ENCODE measurements at regions not wholly inside any gene's neighbourhood (a gene's known extent, or its start where the extent isn't known, plus 50 kb on each side); places are given as distances from the start of the nearest gene placed in this dataset.
A peak's percentile ranks its signal among the peaks of the same experiment; 100 is the strongest.
"Not testable (repeated sequence)": the region's sequence is repeated elsewhere in the genome, so short reads cannot be mapped to it uniquely, and the experiment has no call there.

GRCh38 chr9:89695979-89696378 lies 91.2 kb downstream of the GADD45G start:
- DNase-seq (ENCODE audit: low read depth) = not testable (repeated sequence)

GRCh38 chr9:89696780-89697179 lies 92.0 kb downstream of the GADD45G start:
- no peak for DNase-seq (ENCODE audit: low read depth)

- no peak for DNase-seq (ENCODE audit: low read depth)
These were observed 92.7 kb downstream of the GADD45G start for GRCh38 chr9:89697553-89697952.

- no peak for DNase-seq (ENCODE audit: low read depth)
These were observed 93.7 kb downstream of the GADD45G start for GRCh38 chr9:89698411-89699005.

- no peak for DNase-seq (ENCODE audit: low read depth)
These were observed 94.8 kb downstream of the GADD45G start for GRCh38 chr9:89699646-89700045.

GRCh38 chr9:89701221-89701798 lies 96.5 kb downstream of the GADD45G start:
- peak; percentile 49 for DNase-seq (ENCODE audit: low read depth)

GRCh38 chr9:89702401-89702800 lies 97.6 kb downstream of the GADD45G start:
- no peak for DNase-seq (ENCODE audit: low read depth)

GRCh38 chr9:89705651-89706050 lies 100.8 kb downstream of the GADD45G start:
- DNase-seq (ENCODE audit: low read depth) = no peak

GRCh38 chr9:89706086-89706485 lies 101.3 kb downstream of the GADD45G start:
- DNase-seq (ENCODE audit: low read depth) = no peak

GRCh38 chr9:89706731-89707191 lies 101.9 kb downstream of the GADD45G start:
- DNase-seq (ENCODE audit: low read depth) = no peak

- DNase-seq (ENCODE audit: low read depth) = no peak
These were observed 105.9 kb downstream of the GADD45G start for GRCh38 chr9:89710697-89711096.

GRCh38 chr9:89711866-89712265 lies 107.1 kb downstream of the GADD45G start:
- no peak for DNase-seq (ENCODE audit: low read depth)

- DNase-seq (ENCODE audit: low read depth) = no peak
These were observed 107.5 kb downstream of the GADD45G start for GRCh38 chr9:89712283-89712682.

GRCh38 chr9:89714321-89714720 lies 109.5 kb downstream of the GADD45G start:
- DNase-seq (ENCODE audit: low read depth) = no peak

- DNase-seq (ENCODE audit: low read depth) = no peak
These were observed 110.6 kb downstream of the GADD45G start for GRCh38 chr9:89715318-89715858.

GRCh38 chr9:89715881-89716280 lies 111.1 kb downstream of the GADD45G start:
- no peak for DNase-seq (ENCODE audit: low read depth)

- no peak for DNase-seq (ENCODE audit: low read depth)
These were observed 111.7 kb downstream of the GADD45G start for GRCh38 chr9:89716559-89716958.

- no peak for DNase-seq (ENCODE audit: low read depth)
These were observed 113.4 kb downstream of the GADD45G start for GRCh38 chr9:89718176-89718575.

GRCh38 chr9:89718651-89719050 lies 113.8 kb downstream of the GADD45G start:
- no peak for DNase-seq (ENCODE audit: low read depth)

- no peak for DNase-seq (ENCODE audit: low read depth)
These were observed 114.4 kb downstream of the GADD45G start for GRCh38 chr9:89719202-89719601.

GRCh38 chr9:89720696-89721175 lies 115.9 kb downstream of the GADD45G start:
- no peak for DNase-seq (ENCODE audit: low read depth)

- no peak for DNase-seq (ENCODE audit: low read depth)
These were observed 116.4 kb downstream of the GADD45G start for GRCh38 chr9:89721176-89721700.

- no peak for DNase-seq (ENCODE audit: low read depth)
These were observed 117.2 kb downstream of the GADD45G start for GRCh38 chr9:89721971-89722530.

All from T-helper 22 cell (primary cell).